ENCODE measurements at regions not wholly inside any gene's neighbourhood (a gene's known extent, or its start where the extent isn't known, plus 50 kb on each side); places are given as distances from the start of the nearest gene placed in this dataset.
"Not testable (repeated sequence)": the region's sequence is repeated elsewhere in the genome, so short reads cannot be mapped to it uniquely, and the experiment has no call there.

DNA sequence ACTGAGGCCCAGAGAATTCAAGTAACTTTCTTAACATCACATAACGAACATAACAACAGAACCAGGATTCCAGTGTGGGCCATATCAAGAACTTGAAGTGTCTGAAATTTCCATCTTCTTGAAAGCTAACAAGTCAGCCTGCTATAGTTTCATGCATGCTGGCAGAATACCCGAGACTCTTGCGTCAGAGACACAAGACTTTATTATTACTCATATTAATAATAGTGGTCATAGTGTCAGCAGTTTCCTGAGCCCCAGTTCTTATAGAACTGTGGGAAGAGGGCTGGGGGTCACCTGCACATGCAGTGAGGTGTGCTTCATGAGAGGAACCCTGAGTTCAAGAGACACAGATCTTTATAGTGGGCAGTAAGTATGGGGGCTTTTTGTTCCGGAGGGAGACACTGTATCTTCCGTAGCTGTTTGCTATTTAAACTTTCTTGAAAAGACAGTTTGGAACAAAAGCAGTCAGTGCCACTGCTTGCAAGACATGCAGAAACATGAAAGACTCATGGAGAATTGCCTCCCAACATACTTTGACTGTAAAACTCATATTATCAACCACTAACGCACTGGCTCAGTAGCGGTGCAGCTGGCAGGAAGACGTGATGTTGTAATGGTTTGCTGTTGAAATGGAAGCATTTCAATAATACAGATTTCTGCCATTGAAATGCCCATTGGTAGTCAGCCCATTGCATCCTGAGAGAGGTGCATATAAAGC is 339.2 kb downstream of the ADGRL2 start:
- H3K27ac ChIP-seq = no peak overlapping the region
- TF ChIP-seq ZFX (IDR thresholded peaks at IDR 0.05) = no peak
- TF ChIP-seq, protein P1, sequence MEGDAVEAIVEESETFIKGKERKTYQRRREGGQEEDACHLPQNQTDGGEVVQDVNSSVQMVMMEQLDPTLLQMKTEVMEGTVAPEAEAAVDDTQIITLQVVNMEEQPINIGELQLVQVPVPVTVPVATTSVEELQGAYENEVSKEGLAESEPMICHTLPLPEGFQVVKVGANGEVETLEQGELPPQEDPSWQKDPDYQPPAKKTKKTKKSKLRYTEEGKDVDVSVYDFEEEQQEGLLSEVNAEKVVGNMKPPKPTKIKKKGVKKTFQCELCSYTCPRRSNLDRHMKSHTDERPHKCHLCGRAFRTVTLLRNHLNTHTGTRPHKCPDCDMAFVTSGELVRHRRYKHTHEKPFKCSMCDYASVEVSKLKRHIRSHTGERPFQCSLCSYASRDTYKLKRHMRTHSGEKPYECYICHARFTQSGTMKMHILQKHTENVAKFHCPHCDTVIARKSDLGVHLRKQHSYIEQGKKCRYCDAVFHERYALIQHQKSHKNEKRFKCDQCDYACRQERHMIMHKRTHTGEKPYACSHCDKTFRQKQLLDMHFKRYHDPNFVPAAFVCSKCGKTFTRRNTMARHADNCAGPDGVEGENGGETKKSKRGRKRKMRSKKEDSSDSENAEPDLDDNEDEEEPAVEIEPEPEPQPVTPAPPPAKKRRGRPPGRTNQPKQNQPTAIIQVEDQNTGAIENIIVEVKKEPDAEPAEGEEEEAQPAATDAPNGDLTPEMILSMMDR (conservative IDR thresholded peaks at IDR 0.05) = no peak

DNA sequence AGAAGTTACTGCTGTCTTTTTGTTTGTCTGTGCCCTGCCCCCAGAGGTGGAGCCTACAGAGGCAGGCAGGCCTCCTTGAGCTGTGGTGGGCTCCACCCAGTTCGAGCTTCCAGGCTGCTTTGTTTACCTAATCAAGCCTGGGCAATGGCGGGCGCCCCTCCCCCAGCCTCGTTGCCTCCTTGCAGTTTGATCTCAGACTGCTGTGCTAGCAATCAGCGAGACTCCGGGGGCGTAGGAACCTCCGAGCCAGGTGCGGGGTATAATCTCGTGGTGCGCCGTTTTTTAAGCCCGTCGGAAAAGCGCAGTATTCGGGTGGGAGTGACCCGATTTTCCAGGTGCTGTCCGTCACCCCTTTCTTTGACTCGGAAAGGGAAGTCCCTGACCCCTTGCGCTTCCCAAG is 335.6 kb downstream of the ADGRL2 start:
- not testable (repeated sequence) for H3K27ac ChIP-seq

DNA sequence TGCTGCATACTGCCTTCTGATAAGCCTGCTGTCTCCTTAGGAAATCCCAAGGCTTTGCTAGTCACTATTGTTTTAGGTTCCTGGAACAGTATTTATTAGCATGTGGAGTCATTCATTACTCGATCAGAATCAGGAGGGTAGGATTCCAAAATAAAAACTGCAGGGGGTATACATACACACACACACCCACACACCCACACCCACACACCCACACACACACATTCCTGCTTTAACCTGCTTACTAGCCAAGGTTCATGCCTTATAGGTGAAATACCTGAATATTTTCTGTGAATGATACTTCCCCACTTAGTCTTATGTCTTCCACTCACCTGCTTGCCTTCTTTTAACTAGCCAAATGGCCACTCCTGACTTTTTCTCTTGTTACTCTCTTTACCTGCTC is 325.1 kb downstream of the ADGRL2 start:
- H3K27ac ChIP-seq = no peak overlapping the region
- no peak for TF ChIP-seq ZFX (IDR thresholded peaks at IDR 0.05)
- TF ChIP-seq, protein P1 (conservative IDR thresholded peaks at IDR 0.05) = no peak

DNA sequence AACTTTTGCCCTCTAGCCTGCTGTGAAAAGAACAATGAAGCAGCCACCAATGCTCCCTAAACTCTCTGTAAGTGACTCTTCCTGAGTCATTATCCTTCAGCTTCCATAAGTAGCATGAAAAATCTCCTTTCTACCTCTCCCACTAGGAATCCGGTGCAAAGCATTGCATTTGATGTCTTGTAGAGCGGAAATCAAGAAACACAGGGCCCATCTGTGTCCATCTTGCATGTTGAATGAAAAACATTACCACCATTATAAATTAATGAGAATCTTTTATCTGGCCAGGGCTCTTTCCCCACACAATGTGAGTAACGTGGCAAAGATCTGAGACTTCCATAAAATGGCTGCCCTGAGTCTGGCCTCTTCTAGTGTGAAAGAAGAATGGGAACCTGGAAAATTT is 324.4 kb downstream of the ADGRL2 start:
- TF ChIP-seq, protein P1 (conservative IDR thresholded peaks at IDR 0.05) = no peak
- TF ChIP-seq ZFX (IDR thresholded peaks at IDR 0.05) = no peak
- H3K27ac ChIP-seq = no peak overlapping the region

DNA sequence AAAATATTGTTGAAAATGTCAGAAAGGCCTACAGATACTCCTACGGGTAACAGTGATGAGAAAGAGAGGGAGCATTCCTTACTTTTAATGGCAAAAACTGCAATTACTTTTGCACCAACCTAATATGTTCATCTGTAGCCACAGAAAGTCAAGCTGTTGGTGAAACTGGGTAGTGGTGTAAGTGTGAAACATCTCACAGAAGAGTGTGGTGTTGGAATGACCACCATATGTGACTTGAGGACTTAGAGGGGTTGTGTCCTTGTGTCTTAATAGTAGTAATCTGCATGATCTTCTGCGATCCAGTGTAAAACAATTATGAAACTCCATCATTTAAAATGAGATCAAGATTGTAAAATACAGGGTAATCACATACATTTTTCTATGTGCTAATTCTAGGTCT is 320.7 kb downstream of the ADGRL2 start:
- TF ChIP-seq, protein P1 (conservative IDR thresholded peaks at IDR 0.05) = no peak
- TF ChIP-seq ZFX (IDR thresholded peaks at IDR 0.05) = no peak
- no peak overlapping the region for H3K27ac ChIP-seq

DNA sequence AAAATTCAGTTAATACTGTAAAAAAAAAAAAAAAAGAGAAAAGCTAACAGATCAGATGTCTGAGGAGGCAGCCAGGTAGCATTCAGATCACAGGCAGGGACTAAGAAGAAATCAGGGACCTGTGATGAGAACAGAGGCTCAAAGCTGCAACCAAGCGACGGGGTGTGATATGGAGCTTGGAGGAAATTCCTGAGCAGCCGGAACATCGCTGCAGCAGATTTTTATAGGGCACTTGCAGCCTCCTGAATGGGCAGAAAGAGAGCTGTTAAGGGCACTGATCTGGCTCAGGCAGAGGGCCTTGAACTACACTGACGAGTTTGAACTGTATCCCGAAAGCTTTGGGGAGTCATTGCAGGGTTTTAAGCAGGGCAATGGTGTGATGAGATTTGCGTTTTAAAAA is 315.4 kb downstream of the ADGRL2 start:
- no peak for TF ChIP-seq ZFX (IDR thresholded peaks at IDR 0.05)
- TF ChIP-seq, protein P1 (conservative IDR thresholded peaks at IDR 0.05) = no peak
- no peak overlapping the region for H3K27ac ChIP-seq

DNA sequence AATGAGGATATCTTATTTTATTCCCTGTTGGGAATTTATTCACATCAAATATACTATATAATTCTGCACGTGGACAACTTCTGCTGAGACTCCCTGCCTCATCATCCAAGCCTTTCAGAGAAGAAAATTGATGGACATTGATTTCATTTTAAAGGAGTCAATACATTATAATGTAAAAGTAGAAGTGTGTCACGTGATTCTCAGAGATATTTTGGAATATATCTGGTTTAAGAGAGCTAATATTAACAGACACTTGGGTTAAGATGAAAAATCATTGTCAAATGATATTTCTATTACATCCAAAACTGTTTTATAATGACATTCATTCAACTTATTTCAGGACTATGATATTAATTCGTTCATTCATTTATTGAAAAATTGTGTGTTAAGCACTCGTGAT is 314.2 kb downstream of the ADGRL2 start:
- TF ChIP-seq ZFX (IDR thresholded peaks at IDR 0.05) = no peak
- TF ChIP-seq, protein P1 (conservative IDR thresholded peaks at IDR 0.05) = no peak
- no peak overlapping the region for H3K27ac ChIP-seq

Measured in C4-2B (cell line).